Activated CD8-positive, alpha-beta T cell treated with anti-CD3 and anti-CD28 coated beads for 36 hours (primary cell): ENCODE measurements at regions not wholly inside any gene's neighbourhood (a gene's known extent, or its start where the extent isn't known, plus 50 kb on each side); places are given as distances from the start of the nearest gene placed in this dataset.

Source experiments
- ATAC-seq: fragments of 200-7000 bp; cut with Tn5 transposase; one replicate; pipeline ENCODE4 v1.10.0; 2021; ENCODE audit warnings: mild to moderate bottlenecking, moderate library complexity
- CTCF ChIA-PET: fragments of 350-600 bp; sonication (Branson Sonifier 250); formaldehyde crosslinking; loops from one replicate; lab custom pipeline; 2021; ENCODE audit warnings: antibody characterized with exemption; lab: Charles Lee
- POLR2A ChIA-PET: fragments of 350-600 bp; sonication (Branson Sonifier 250); formaldehyde crosslinking; loops from one replicate; lab custom pipeline; 2021; ENCODE audit warnings: antibody characterized with exemption; lab: Charles Lee
- DNase-seq: peaks from one replicate; pipeline ENCODE4 v3.0.0-alpha.2; 2020
- H3K27ac Mint-ChIP-seq: one replicate; pipeline ENCODE4 v1.8.0; 2021; ENCODE audit warnings: mild to moderate bottlenecking, mixed read lengths
- H3K27me3 Mint-ChIP-seq: one replicate; pipeline ENCODE4 v1.8.0; 2021; ENCODE audit warnings: mixed read lengths
- H3K36me3 Mint-ChIP-seq: one replicate; pipeline ENCODE4 v1.8.0; 2021; ENCODE audit warnings: low read depth, mixed read lengths
- H3K4me1 Mint-ChIP-seq: one replicate; pipeline ENCODE4 v1.8.0; 2021; ENCODE audit warnings: low read depth, mixed read lengths
- H3K4me3 Mint-ChIP-seq: one replicate; pipeline ENCODE4 v1.8.0; 2021; ENCODE audit warnings: mild to moderate bottlenecking, moderate library complexity, mixed read lengths
- H3K9me3 Mint-ChIP-seq: one replicate; pipeline ENCODE4 v1.8.0; 2021; ENCODE audit warnings: mixed read lengths
- CTCF ChIP-seq: fragments of 200-600 bp; IDR thresholded peaks from one replicate; pipeline ENCODE4 v1.8.0; 2022; ENCODE audit warnings: antibody characterized with exemption, mild to moderate bottlenecking
- intact Hi-C: fragments of 100-400 bp; cut with micrococcal nuclease; formaldehyde crosslinking; loops from one replicate; pipeline ENCODE4 v1.10.0; 2022

- Mint-ChIP-seq H3K27ac (no peak overlapping the region), H3K36me3 (no peaks in the 10 kb centered on the region), H3K27me3 (no peaks in the 10 kb centered on the region), H3K9me3 (peaks cover 11% of the 10 kb centered on the region), H3K4me3 (no peak overlapping the region), H3K4me1 (no peaks in the 10 kb centered on the region)
- POLR2A ChIA-PET, result no interaction called here
- DNase-seq, result no peak
- CTCF ChIA-PET, result no interaction called here
- no peak for ATAC-seq
- intact Hi-C loops, result no loop called here
- TF ChIP-seq CTCF, result no peak
Observed at GRCh38 chr5:81899123-81899522, 72.7 kb upstream of the ATG10 start.

GRCh38 chr5:81898403-81898802 is 73.4 kb upstream of the ATG10 start:
- intact Hi-C loops, result no loop called here
- Mint-ChIP-seq H3K4me1 (no peaks in the 10 kb centered on the region), H3K27me3 (no peaks in the 10 kb centered on the region), H3K4me3 (no peak overlapping the region), H3K9me3 (peaks cover 11% of the 10 kb centered on the region), H3K27ac (no peak overlapping the region), H3K36me3 (no peaks in the 10 kb centered on the region)
- ChIA-PET POLR2A (no interaction called here), CTCF (no interaction called here)
- DNase-seq (no peak), ATAC-seq (no peak)
- TF ChIP-seq CTCF, result no peak

GRCh38 chr5:81896764-81897163 is 75.1 kb upstream of the ATG10 start:
- no peak overlapping the region for H3K27ac Mint-ChIP-seq
- TF ChIP-seq CTCF, result no peak
- H3K27me3 Mint-ChIP-seq, result no peaks in the 10 kb centered on the region
- H3K4me1 Mint-ChIP-seq, result no peaks in the 10 kb centered on the region
- H3K36me3 Mint-ChIP-seq, result no peaks in the 10 kb centered on the region
- peaks cover 15% of the 10 kb centered on the region for H3K9me3 Mint-ChIP-seq
- POLR2A ChIA-PET, result no interaction called here
- ATAC-seq (no peak), DNase-seq (no peak)
- intact Hi-C loops, result no loop called here
- H3K4me3 Mint-ChIP-seq, result no peak overlapping the region
- CTCF ChIA-PET, result no interaction called here

- intact Hi-C loops, result no loop called here
- no peaks in the 10 kb centered on the region for H3K36me3 Mint-ChIP-seq
- ATAC-seq (no peak), DNase-seq (no peak)
- H3K9me3 Mint-ChIP-seq, result peaks cover 8% of the 10 kb centered on the region
- TF ChIP-seq CTCF, result no peak
- CTCF ChIA-PET, result no interaction called here
- POLR2A ChIA-PET, result no interaction called here
- H3K27ac Mint-ChIP-seq, result no peak overlapping the region
- H3K4me3 Mint-ChIP-seq, result no peak overlapping the region
- H3K27me3 Mint-ChIP-seq, result no peaks in the 10 kb centered on the region
- H3K4me1 Mint-ChIP-seq, result no peaks in the 10 kb centered on the region
Observed at GRCh38 chr5:81895307-81895706, 76.5 kb upstream of the ATG10 start.

- H3K4me1 Mint-ChIP-seq, result no peaks in the 10 kb centered on the region
- ChIA-PET POLR2A (no interaction called here), CTCF (no interaction called here)
- DNase-seq, result no peak
- H3K27ac Mint-ChIP-seq, result no peak overlapping the region
- no peak for TF ChIP-seq CTCF
- intact Hi-C loops, result no loop called here
- H3K27me3 Mint-ChIP-seq, result no peaks in the 10 kb centered on the region
- H3K9me3 Mint-ChIP-seq, result peaks cover 10% of the 10 kb centered on the region
- H3K36me3 Mint-ChIP-seq, result no peaks in the 10 kb centered on the region
- no peak for ATAC-seq
- no peak overlapping the region for H3K4me3 Mint-ChIP-seq
Observed at GRCh38 chr5:81893961-81894360, 77.9 kb upstream of the ATG10 start.
